SU-DHL-6 (cell line): ENCODE measurements at regions not wholly inside any gene's neighbourhood (a gene's known extent, or its start where the extent isn't known, plus 50 kb on each side); places are given as distances from the start of the nearest gene placed in this dataset.

Source experiments
- EZH2phosphoT487 ChIP-seq: fragments of 200-600 bp; sonication (generic), shearing (Covaris generic); conservative IDR thresholded peaks from 2 replicates; pipeline ENCODE4 v1.6.1; 2018; ENCODE audit warnings: mild to moderate bottlenecking, antibody characterized with exemption, low read length, moderate library complexity, mixed read lengths
- TF ChIP-seq, protein P1 (sequence below): fragments of 200-600 bp; sonication (generic); IDR thresholded peaks from one replicate; pipeline ENCODE4 v1.5.1; 2017; ENCODE audit warnings: antibody characterized with exemption, mild to moderate bottlenecking, low read length, moderate library complexity; ENCODE audit not compliant: insufficient read depth, poor library complexity, severe bottlenecking

DNA sequence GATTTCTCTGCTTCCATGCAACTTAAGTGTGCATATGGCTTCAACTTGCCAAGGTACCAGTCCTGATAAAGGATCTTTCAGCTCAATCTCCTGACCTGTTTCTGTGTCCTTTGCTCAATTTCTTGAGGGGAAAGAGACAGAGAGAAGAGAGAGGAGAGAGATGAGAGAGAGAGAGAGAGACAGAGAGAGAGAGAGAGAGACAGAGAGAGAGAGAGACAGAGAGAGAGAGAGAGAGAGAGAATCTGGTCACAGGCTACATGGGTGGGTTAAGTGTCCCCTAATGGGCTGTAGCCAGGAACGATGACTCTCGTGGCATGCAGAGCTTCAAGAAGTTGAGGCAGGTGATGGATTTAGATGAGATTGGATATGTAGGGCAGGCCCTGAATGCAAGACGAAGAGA is 335.2 kb upstream of the PRKCQ start:
- TF ChIP-seq, protein P1, sequence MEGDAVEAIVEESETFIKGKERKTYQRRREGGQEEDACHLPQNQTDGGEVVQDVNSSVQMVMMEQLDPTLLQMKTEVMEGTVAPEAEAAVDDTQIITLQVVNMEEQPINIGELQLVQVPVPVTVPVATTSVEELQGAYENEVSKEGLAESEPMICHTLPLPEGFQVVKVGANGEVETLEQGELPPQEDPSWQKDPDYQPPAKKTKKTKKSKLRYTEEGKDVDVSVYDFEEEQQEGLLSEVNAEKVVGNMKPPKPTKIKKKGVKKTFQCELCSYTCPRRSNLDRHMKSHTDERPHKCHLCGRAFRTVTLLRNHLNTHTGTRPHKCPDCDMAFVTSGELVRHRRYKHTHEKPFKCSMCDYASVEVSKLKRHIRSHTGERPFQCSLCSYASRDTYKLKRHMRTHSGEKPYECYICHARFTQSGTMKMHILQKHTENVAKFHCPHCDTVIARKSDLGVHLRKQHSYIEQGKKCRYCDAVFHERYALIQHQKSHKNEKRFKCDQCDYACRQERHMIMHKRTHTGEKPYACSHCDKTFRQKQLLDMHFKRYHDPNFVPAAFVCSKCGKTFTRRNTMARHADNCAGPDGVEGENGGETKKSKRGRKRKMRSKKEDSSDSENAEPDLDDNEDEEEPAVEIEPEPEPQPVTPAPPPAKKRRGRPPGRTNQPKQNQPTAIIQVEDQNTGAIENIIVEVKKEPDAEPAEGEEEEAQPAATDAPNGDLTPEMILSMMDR = no peak
- TF ChIP-seq EZH2phosphoT487 = no peak
